ENCODE measurements at regions not wholly inside any gene's neighbourhood (a gene's known extent, or its start where the extent isn't known, plus 50 kb on each side); places are given as distances from the start of the nearest gene placed in this dataset.

DNA sequence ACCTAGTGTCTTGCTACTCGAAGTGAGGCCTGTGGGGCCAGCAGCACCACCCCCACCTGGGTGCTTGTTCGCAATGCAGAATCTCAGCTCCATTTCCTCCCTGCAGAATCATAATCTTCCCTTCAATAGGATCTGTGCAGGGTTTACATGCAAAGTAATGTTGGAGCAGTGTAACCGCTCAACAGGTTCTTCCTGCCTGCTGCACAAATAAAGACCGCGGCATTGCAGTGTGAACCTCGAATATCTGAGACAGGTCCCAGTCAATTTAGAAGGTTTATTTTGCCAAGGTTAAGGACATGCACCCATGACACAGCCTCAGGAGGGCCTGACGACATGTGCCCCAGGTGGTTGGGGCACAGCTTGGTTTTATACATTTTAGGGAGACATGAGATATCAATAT lies 119.2 kb downstream of the TLR5 start:
- TF ChIP-seq POLR2AphosphoS5 (IDR thresholded peaks at IDR 0.05) (no peak), POLR2A (IDR thresholded peaks at IDR 0.05) (no peak)
- TF ChIP-seq, protein P1, sequence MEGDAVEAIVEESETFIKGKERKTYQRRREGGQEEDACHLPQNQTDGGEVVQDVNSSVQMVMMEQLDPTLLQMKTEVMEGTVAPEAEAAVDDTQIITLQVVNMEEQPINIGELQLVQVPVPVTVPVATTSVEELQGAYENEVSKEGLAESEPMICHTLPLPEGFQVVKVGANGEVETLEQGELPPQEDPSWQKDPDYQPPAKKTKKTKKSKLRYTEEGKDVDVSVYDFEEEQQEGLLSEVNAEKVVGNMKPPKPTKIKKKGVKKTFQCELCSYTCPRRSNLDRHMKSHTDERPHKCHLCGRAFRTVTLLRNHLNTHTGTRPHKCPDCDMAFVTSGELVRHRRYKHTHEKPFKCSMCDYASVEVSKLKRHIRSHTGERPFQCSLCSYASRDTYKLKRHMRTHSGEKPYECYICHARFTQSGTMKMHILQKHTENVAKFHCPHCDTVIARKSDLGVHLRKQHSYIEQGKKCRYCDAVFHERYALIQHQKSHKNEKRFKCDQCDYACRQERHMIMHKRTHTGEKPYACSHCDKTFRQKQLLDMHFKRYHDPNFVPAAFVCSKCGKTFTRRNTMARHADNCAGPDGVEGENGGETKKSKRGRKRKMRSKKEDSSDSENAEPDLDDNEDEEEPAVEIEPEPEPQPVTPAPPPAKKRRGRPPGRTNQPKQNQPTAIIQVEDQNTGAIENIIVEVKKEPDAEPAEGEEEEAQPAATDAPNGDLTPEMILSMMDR (IDR thresholded peaks at IDR 0.05) = no peak
